Osteoblast (primary cell): ENCODE measurements at regions not wholly inside any gene's neighbourhood (a gene's known extent, or its start where the extent isn't known, plus 50 kb on each side); places are given as distances from the start of the nearest gene placed in this dataset.

Experiments used
- DNase-seq: peaks from one replicate; pipeline ENCODE4 v3.0.0; 2011; ENCODE audit warnings: low spot score, mixed read lengths; ENCODE audit not compliant: insufficient read length; ENCODE audit errors: missing footprints
- H2AFZ ChIP-seq: 2 replicates; pipeline ENCODE4 v1.6.0; 2011; ENCODE audit warnings: mild to moderate bottlenecking, low read length
- H3K27ac ChIP-seq: 2 replicates; pipeline ENCODE4 v1.5.1; 2011; ENCODE audit warnings: mild to moderate bottlenecking, low read depth, low read length, moderate library complexity
- H3K27me3 ChIP-seq: 2 replicates; pipeline ENCODE4 v1.6.0; 2012; ENCODE audit warnings: mild to moderate bottlenecking, control low read depth, inconsistent platforms, low read length, moderate library complexity; ENCODE audit not compliant: insufficient read depth
- H3K36me3 ChIP-seq: 2 replicates; pipeline ENCODE4 v1.5.1; 2011; ENCODE audit warnings: mild to moderate bottlenecking, low read length, control low read depth, moderate library complexity; ENCODE audit not compliant: insufficient read depth
- H3K4me1 ChIP-seq: 2 replicates; pipeline ENCODE4 v1.5.1; 2011; ENCODE audit warnings: mild to moderate bottlenecking, low read length, control low read depth, moderate library complexity; ENCODE audit not compliant: insufficient read depth
- H3K4me2 ChIP-seq: 2 replicates; pipeline ENCODE4 v1.6.0; 2011; ENCODE audit warnings: mild to moderate bottlenecking, low read length; ENCODE audit not compliant: insufficient read depth
- H3K4me3 ChIP-seq: fragments of 200-600 bp; sonication (generic); 3 replicates; pipeline ENCODE4 v1.5.1; 2012; ENCODE audit warnings: mild to moderate bottlenecking, low read length, inconsistent platforms; ENCODE audit not compliant: insufficient read depth
- H3K79me2 ChIP-seq: 2 replicates; pipeline ENCODE4 v1.6.0; 2012; ENCODE audit warnings: mild to moderate bottlenecking, low read length, control low read depth, inconsistent platforms; ENCODE audit not compliant: insufficient read depth
- H3K9me3 ChIP-seq: 2 replicates; pipeline ENCODE4 v1.5.1; 2011; ENCODE audit warnings: low read depth, low read length, control low read depth
- H4K20me1 ChIP-seq: 2 replicates; pipeline ENCODE4 v1.6.0; 2012; ENCODE audit warnings: mild to moderate bottlenecking, low read length, control low read depth; ENCODE audit not compliant: insufficient read depth
- CTCF ChIP-seq: IDR thresholded peaks from 2 replicates; pipeline ENCODE4 v1.5.1; 2011; ENCODE audit warnings: mild to moderate bottlenecking, low read depth, low read length, moderate library complexity; ENCODE audit errors: extremely low read depth

GRCh38 chr15:56523521-56523920 is 58.6 kb upstream of the MNS1 start:
- H3K27ac ChIP-seq: no peak overlapping the region
- H3K27me3 ChIP-seq: peaks cover 17% of the 10 kb centered on the region
- H4K20me1 ChIP-seq: no peaks in the 10 kb centered on the region
- H3K4me1 ChIP-seq: peaks cover 8% of the 10 kb centered on the region
- H3K79me2 ChIP-seq: no peaks in the 10 kb centered on the region
- no peak overlapping the region for H3K4me3 ChIP-seq
- no peaks in the 10 kb centered on the region for H3K9me3 ChIP-seq
- no peak for TF ChIP-seq CTCF
- H3K36me3 ChIP-seq: no peaks in the 10 kb centered on the region
- no peak overlapping the region for H3K4me2 ChIP-seq
- DNase-seq: no peak
- no peak overlapping the region for H2AFZ ChIP-seq

GRCh38 chr15:56519000-56519399 is 54.1 kb upstream of the MNS1 start:
- H3K9me3 ChIP-seq: no peaks in the 10 kb centered on the region
- no peak overlapping the region for H3K27ac ChIP-seq
- no peak for DNase-seq
- H2AFZ ChIP-seq: no peak overlapping the region
- no peak overlapping the region for H3K4me3 ChIP-seq
- H4K20me1 ChIP-seq: no peaks in the 10 kb centered on the region
- H3K4me1 ChIP-seq: peaks cover 4% of the 10 kb centered on the region
- H3K36me3 ChIP-seq: no peaks in the 10 kb centered on the region
- TF ChIP-seq CTCF: no peak
- H3K79me2 ChIP-seq: no peaks in the 10 kb centered on the region
- H3K4me2 ChIP-seq: no peak overlapping the region
- peaks cover 9% of the 10 kb centered on the region for H3K27me3 ChIP-seq
